HepG2 (cell line): ENCODE measurements at regions not wholly inside any gene's neighbourhood (a gene's known extent, or its start where the extent isn't known, plus 50 kb on each side); places are given as distances from the start of the nearest gene placed in this dataset.

ENCODE experiments used
- FOXK2 ChIP-seq: fragments of 450-650 bp; IDR thresholded peaks from 2 replicates; pipeline ENCODE4 v1.6.1; 2016
- HNRNPLL ChIP-seq: fragments of 200-400 bp; formaldehyde crosslinking; IDR thresholded peaks from 2 replicates; pipeline ENCODE4 v1.6.1; 2017; ENCODE audit warnings: mild to moderate bottlenecking, low read depth, low read length; ENCODE audit not compliant: poor library complexity, severe bottlenecking
- NCOA1 ChIP-seq: sonication (generic); formaldehyde crosslinking; IDR thresholded peaks from 2 replicates; pipeline ENCODE4 v1.9.0; 2021; ENCODE audit warnings: missing genetic modification reagents
- NFYC ChIP-seq: IDR thresholded peaks from 2 replicates; pipeline ENCODE4 v1.6.1; 2016; ENCODE audit warnings: missing genetic modification reagents, missing compliant biosample characterization
- SMAD3 ChIP-seq: sonication (generic); formaldehyde crosslinking; IDR thresholded peaks from 2 replicates; pipeline ENCODE4 v1.4.0; 2020; ENCODE audit warnings: missing genetic modification reagents
- SMARCE1 ChIP-seq: fragments of 450-650 bp; IDR thresholded peaks from 2 replicates; pipeline ENCODE4 v1.6.1; 2017; ENCODE audit warnings: borderline replicate concordance
- SOX13 ChIP-seq, 3 experiments: fragments of 450-650 bp in 1 of 3; sonication (generic) in 1 of 3; formaldehyde crosslinking in 1 of 3; IDR thresholded peaks in 2 of 3; conservative IDR thresholded peaks in 1 of 3; 2 replicates each; pipeline versions ENCODE4 v1.5.0 to v1.6.1; 2016 to 2020; ENCODE audit warnings: antibody characterized with exemption in 1 of 3, mild to moderate bottlenecking in 1 of 3, missing compliant biosample characterization in 1 of 3, missing genetic modification reagents in 1 of 3, moderate library complexity in 1 of 3
- TFAP4 ChIP-seq: sonication (generic); IDR thresholded peaks from 2 replicates; pipeline ENCODE4 v1.6.1; 2016; ENCODE audit warnings: low read depth, borderline replicate concordance
- TRAFD1 ChIP-seq: sonication (generic); formaldehyde crosslinking; IDR thresholded peaks from 2 replicates; pipeline ENCODE4 v1.5.1; 2020; ENCODE audit warnings: missing genetic modification reagents, mild to moderate bottlenecking, borderline replicate concordance
- TSC22D2 ChIP-seq: sonication (generic); formaldehyde crosslinking; IDR thresholded peaks from 2 replicates; pipeline ENCODE4 v1.5.1; 2020; ENCODE audit warnings: missing genetic modification reagents, mild to moderate bottlenecking, borderline replicate concordance
- ZBTB20 ChIP-seq: sonication (generic); formaldehyde crosslinking; IDR thresholded peaks from 2 replicates; pipeline ENCODE4 v1.8.1; 2023; ENCODE audit warnings: missing genetic modification reagents, low read depth, mild to moderate bottlenecking, borderline replicate concordance
- ZNF441 ChIP-seq: sonication (generic); formaldehyde crosslinking; IDR thresholded peaks from 2 replicates; pipeline ENCODE4 v1.7.0; 2021; ENCODE audit warnings: missing genetic modification reagents, borderline replicate concordance
- ZNF484 ChIP-seq: sonication (generic); formaldehyde crosslinking; IDR thresholded peaks from 2 replicates; pipeline ENCODE4 v1.5.1; 2020; ENCODE audit warnings: mild to moderate bottlenecking, low read depth, missing genetic modification reagents, borderline replicate concordance
- ZNF530 ChIP-seq: sonication (generic); formaldehyde crosslinking; IDR thresholded peaks from 2 replicates; pipeline ENCODE4 v1.5.0; 2020; ENCODE audit warnings: low read depth, mild to moderate bottlenecking, missing genetic modification reagents
- ZNF710 ChIP-seq: sonication (generic); formaldehyde crosslinking; IDR thresholded peaks from 2 replicates; pipeline ENCODE4 v1.5.0; 2020; ENCODE audit warnings: mild to moderate bottlenecking, missing genetic modification reagents, borderline replicate concordance
- ZNF776 ChIP-seq: sonication (generic); formaldehyde crosslinking; IDR thresholded peaks from 2 replicates; pipeline ENCODE4 v1.4.0; 2020; ENCODE audit warnings: mild to moderate bottlenecking, missing genetic modification reagents
- TF ChIP-seq, protein P1 (sequence below): sonication (generic); formaldehyde crosslinking; IDR thresholded peaks from 2 replicates; pipeline ENCODE4 v1.5.1; 2020; ENCODE audit warnings: mild to moderate bottlenecking, missing genetic modification reagents, moderate library complexity
- TF ChIP-seq, protein P2 (sequence below): sonication (generic); formaldehyde crosslinking; IDR thresholded peaks from 2 replicates; pipeline ENCODE4 v1.5.0; 2020; ENCODE audit warnings: mild to moderate bottlenecking, missing genetic modification reagents

DNA sequence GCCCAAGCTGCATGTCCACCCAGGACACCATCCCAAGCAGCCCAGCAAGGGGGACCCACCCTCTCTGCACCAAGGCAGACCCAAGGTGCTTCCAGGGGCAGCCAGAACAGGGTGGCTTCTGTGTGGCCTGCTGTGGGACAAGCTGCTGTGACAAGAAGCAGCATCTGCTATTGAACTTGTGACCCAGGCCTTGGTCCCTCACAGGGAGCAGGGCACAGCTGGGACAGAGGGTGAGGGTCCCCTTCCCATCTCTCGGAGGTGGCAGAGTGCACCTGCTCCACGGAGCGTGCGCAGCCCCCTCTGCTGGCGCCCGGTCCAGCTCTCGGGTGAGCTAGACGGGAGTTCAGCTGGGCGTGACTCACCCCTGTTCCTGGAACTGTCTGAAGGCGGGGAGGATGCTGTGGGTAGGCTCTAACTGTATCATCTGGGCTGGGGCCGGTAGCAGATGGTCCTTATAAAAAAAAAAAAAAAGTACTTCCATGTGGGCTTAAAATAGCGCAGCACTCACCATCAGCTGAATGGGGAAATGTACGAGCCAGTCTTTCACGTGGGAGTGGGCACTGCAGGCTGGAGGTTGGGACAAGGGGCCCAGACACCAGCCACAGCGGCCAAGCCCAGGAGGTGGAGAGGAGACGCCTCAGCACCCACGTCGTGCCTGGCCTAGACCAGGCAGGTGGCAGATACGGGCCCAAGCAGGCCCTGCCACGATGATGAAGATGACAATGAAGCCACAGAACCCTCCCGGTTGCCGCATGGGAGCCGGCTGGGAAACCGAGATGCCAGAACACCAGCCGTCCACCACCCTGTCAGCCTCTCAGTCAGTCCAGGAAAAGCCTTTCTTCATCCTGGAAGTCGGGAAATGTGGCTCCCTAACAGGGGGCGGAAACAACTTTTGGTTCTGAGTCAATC lies 136.8 kb upstream of the ID2 start (continued):
- TF ChIP-seq NFYC (CRISPR knock-in tag) = no peak
- TF ChIP-seq ZNF776 (CRISPR knock-in tag) = no peak
- TF ChIP-seq HNRNPLL = peak; percentile 69
- TF ChIP-seq, protein P1, sequence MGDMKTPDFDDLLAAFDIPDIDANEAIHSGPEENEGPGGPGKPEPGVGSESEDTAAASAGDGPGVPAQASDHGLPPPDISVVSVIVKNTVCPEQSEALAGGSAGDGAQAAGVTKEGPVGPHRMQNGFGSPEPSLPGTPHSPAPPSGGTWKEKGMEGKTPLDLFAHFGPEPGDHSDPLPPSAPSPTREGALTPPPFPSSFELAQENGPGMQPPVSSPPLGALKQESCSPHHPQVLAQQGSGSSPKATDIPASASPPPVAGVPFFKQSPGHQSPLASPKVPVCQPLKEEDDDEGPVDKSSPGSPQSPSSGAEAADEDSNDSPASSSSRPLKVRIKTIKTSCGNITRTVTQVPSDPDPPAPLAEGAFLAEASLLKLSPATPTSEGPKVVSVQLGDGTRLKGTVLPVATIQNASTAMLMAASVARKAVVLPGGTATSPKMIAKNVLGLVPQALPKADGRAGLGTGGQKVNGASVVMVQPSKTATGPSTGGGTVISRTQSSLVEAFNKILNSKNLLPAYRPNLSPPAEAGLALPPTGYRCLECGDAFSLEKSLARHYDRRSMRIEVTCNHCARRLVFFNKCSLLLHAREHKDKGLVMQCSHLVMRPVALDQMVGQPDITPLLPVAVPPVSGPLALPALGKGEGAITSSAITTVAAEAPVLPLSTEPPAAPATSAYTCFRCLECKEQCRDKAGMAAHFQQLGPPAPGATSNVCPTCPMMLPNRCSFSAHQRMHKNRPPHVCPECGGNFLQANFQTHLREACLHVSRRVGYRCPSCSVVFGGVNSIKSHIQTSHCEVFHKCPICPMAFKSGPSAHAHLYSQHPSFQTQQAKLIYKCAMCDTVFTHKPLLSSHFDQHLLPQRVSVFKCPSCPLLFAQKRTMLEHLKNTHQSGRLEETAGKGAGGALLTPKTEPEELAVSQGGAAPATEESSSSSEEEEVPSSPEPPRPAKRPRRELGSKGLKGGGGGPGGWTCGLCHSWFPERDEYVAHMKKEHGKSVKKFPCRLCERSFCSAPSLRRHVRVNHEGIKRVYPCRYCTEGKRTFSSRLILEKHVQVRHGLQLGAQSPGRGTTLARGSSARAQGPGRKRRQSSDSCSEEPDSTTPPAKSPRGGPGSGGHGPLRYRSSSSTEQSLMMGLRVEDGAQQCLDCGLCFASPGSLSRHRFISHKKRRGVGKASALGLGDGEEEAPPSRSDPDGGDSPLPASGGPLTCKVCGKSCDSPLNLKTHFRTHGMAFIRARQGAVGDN = peak; percentile 50
- TF ChIP-seq NCOA1 (CRISPR knock-in tag) = no peak
- TF ChIP-seq SOX13 (IDR thresholded peaks at IDR 0.05) = no peak
- TF ChIP-seq SOX13 (CRISPR knock-in tag; conservative IDR thresholded peaks at IDR 0.05 in 1 of 2, IDR thresholded peaks at IDR 0.05 in 1 of 2) = no peak
- 0 out of 2 replicates have a peak, but pooled peaks have one; percentile 47 for TF ChIP-seq TRAFD1 (CRISPR knock-in tag)
- TF ChIP-seq SMAD3 (CRISPR knock-in tag) = no peak
- TF ChIP-seq FOXK2 = no peak
- TF ChIP-seq ZNF530 (CRISPR knock-in tag) = no peak
- no peak for TF ChIP-seq TSC22D2 (CRISPR knock-in tag)
- TF ChIP-seq ZNF710 (CRISPR knock-in tag) = no peak
- TF ChIP-seq, protein P2, sequence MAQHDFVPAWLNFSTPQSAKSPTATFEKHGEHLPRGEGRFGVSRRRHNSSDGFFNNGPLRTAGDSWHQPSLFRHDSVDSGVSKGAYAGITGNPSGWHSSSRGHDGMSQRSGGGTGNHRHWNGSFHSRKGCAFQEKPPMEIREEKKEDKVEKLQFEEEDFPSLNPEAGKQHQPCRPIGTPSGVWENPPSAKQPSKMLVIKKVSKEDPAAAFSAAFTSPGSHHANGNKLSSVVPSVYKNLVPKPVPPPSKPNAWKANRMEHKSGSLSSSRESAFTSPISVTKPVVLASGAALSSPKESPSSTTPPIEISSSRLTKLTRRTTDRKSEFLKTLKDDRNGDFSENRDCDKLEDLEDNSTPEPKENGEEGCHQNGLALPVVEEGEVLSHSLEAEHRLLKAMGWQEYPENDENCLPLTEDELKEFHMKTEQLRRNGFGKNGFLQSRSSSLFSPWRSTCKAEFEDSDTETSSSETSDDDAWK (CRISPR knock-in tag) = no peak
- TF ChIP-seq SMARCE1 = no peak
- TF ChIP-seq ZNF441 (CRISPR knock-in tag) = no peak
- TF ChIP-seq TFAP4 = peak; percentile 74; the same call in 1 of the 2 replicates
- no peak for TF ChIP-seq ZNF484 (CRISPR knock-in tag)
- no peak for TF ChIP-seq ZBTB20 (CRISPR knock-in tag)
